Endothelial cell of umbilical vein (primary cell): ENCODE measurements at regions not wholly inside any gene's neighbourhood (a gene's known extent, or its start where the extent isn't known, plus 50 kb on each side); places are given as distances from the start of the nearest gene placed in this dataset.

Source experiments
- BruUV-seq: library from RNA; stranded (reverse); fragments of 400-500 nt; replicated peaks from 2 replicates; lab custom pipeline; 2021; lab: Mats Ljungman, UMichigan
- CTCF ChIA-PET: fragments of 300-600, 350-600 bp; sonication (Branson Sonifier 250); formaldehyde crosslinking; loops from one replicate; lab custom pipeline; 2021; ENCODE audit warnings: antibody characterized with exemption, inconsistent platforms; lab: Charles Lee
- POLR2A ChIA-PET: fragments of 300-600, 350-600 bp; sonication (Branson Sonifier 250); formaldehyde crosslinking; loops from one replicate; lab custom pipeline; 2021; ENCODE audit warnings: antibody characterized with exemption, inconsistent platforms; lab: Charles Lee
- DNase-seq: peaks from one replicate; pipeline ENCODE4 v3.0.0-alpha.2; 2011; ENCODE audit warnings: low read depth, low spot score
- FAIRE-seq: peaks from 2 replicates; lab custom pipeline; 2011; peaks lifted over from hg19 to GRCh38; lab: Jason Lieb, UNC
- H2AFZ ChIP-seq: 2 replicates; pipeline ENCODE4 v1.6.0; 2012; ENCODE audit warnings: low read depth, low read length, control low read depth, inconsistent platforms
- H3K27ac ChIP-seq: 2 replicates; pipeline ENCODE4 v1.5.1; 2011; ENCODE audit warnings: low read depth, mild to moderate bottlenecking, control low read depth, low read length, moderate library complexity; ENCODE audit not compliant: insufficient read depth
- H3K27me3 ChIP-seq, 2 experiments: 2 replicates each; pipeline versions ENCODE4 v1.6.0 to v1.6.1; 2011; ENCODE audit warnings: low read length in 2 of 2, mixed read lengths in 1 of 2; ENCODE audit not compliant: control insufficient read depth in 2 of 2, insufficient read depth in 2 of 2
- H3K36me3 ChIP-seq, 2 experiments: 2 replicates in 1 of 2; 3 replicates in 1 of 2; pipeline ENCODE4 v1.5.1; 2011; ENCODE audit warnings: low read length in 2 of 2, mild to moderate bottlenecking in 1 of 2, moderate library complexity in 1 of 2; ENCODE audit not compliant: control insufficient read depth in 2 of 2, insufficient read depth in 2 of 2; ENCODE audit errors: extremely low read depth in 1 of 2
- H3K4me1 ChIP-seq: 3 replicates; pipeline ENCODE4 v1.5.1; 2011; ENCODE audit warnings: mild to moderate bottlenecking, low read length; ENCODE audit not compliant: control insufficient read depth, insufficient read depth; ENCODE audit errors: extremely low read depth
- H3K4me2 ChIP-seq: 2 replicates; pipeline ENCODE4 v1.6.1; 2011; ENCODE audit warnings: low read length, control low read depth, mixed read lengths; ENCODE audit not compliant: insufficient read depth
- H3K4me3 ChIP-seq, 3 experiments: fragments of 200-600 bp in 1 of 3; sonication (generic), shearing (Covaris generic) in 1 of 3; replicated peaks in 1 of 3; 2 replicates each; pipeline ENCODE4 v1.5.1; 2011 to 2016; ENCODE audit warnings: control low read depth in 3 of 3, low read length in 3 of 3, mild to moderate bottlenecking in 2 of 3, inconsistent platforms in 1 of 3, low read depth in 1 of 3, moderate library complexity in 1 of 3; ENCODE audit not compliant: insufficient read depth in 1 of 3
- H3K79me2 ChIP-seq: 2 replicates; pipeline ENCODE4 v1.6.0; 2012; ENCODE audit warnings: low read length, inconsistent platforms; ENCODE audit not compliant: control insufficient read depth, insufficient read depth
- H3K9ac ChIP-seq: replicated peaks from 2 replicates; pipeline ENCODE3; 2011; ENCODE audit warnings: low read length, control low read depth; ENCODE audit not compliant: insufficient read depth; ENCODE audit errors: extremely low read depth
- H3K9me1 ChIP-seq: replicated peaks from 3 replicates; pipeline ENCODE4 v1.6.0; 2011; ENCODE audit warnings: mild to moderate bottlenecking, low read length; ENCODE audit not compliant: control insufficient read depth, insufficient read depth; ENCODE audit errors: extremely low read depth
- H3K9me3 ChIP-seq: replicated peaks from 2 replicates; pipeline ENCODE4 v1.5.1; 2012; ENCODE audit warnings: low read length, inconsistent platforms; ENCODE audit not compliant: control insufficient read depth, insufficient read depth
- H4K20me1 ChIP-seq: replicated peaks from 2 replicates; pipeline ENCODE3; 2011; ENCODE audit warnings: mild to moderate bottlenecking, low read length; ENCODE audit not compliant: control insufficient read depth, insufficient read depth; ENCODE audit errors: extremely low read depth
- CTCF ChIP-seq, 2 donors: IDR thresholded peaks; 1 replicate in 1 of 2; 2 replicates in 1 of 2; pipeline ENCODE4 v1.5.1; 2011; ENCODE audit warnings: low read length in 2 of 2, mild to moderate bottlenecking in 2 of 2, moderate library complexity in 2 of 2, control low read depth in 1 of 2, inconsistent platforms in 1 of 2, low read depth in 1 of 2; ENCODE audit not compliant: insufficient read depth in 1 of 2; ENCODE audit errors: extremely low read depth in 1 of 2
- EZH2 ChIP-seq: IDR thresholded peaks from 2 replicates; pipeline ENCODE4 v1.6.1; 2012; ENCODE audit warnings: borderline replicate concordance, low read depth, mild to moderate bottlenecking, moderate library complexity, low read length, inconsistent platforms; ENCODE audit not compliant: severe bottlenecking
- FOS ChIP-seq: IDR thresholded peaks from 2 replicates; pipeline ENCODE4 v1.6.1; 2011; ENCODE audit warnings: mild to moderate bottlenecking, low read length, moderate library complexity, borderline replicate concordance; ENCODE audit not compliant: insufficient read depth
- JUN ChIP-seq: IDR thresholded peaks from 2 replicates; pipeline ENCODE4 v1.6.1; 2011; ENCODE audit warnings: borderline replicate concordance, low read depth; ENCODE audit not compliant: insufficient read length, insufficient read depth
- MYC ChIP-seq: IDR thresholded peaks from one replicate; pipeline ENCODE4 v1.6.1; 2011; ENCODE audit warnings: mild to moderate bottlenecking, low read depth, low read length
- POLR2A ChIP-seq: IDR thresholded peaks from 2 replicates; pipeline ENCODE4 v1.6.1; 2012; ENCODE audit warnings: low read depth, mild to moderate bottlenecking, control low read depth, low read length
- POLR2AphosphoS5 ChIP-seq: IDR thresholded peaks from 2 replicates; pipeline ENCODE4 v1.6.1; 2012; ENCODE audit warnings: low read depth, mild to moderate bottlenecking, control low read depth, low read length, moderate library complexity; ENCODE audit not compliant: insufficient read depth
- dilution Hi-C: fragments of 300-500 bp; cut with MboI; formaldehyde crosslinking; loops from one replicate; pipeline ENCODE4 v1.15.0; 2019; ENCODE audit warnings: low sequenced_read_pairs; ENCODE audit not compliant: extremely low pct_ligation_motif_present
- intact Hi-C: fragments of 100-400 bp; cut with micrococcal nuclease; formaldehyde crosslinking; loops from one replicate; pipeline ENCODE4 v1.10.0; 2022

GRCh38 chr3:13143381-13144004, 70.3 kb upstream of the IQSEC1 start:
- Histone ChIP-seq H3K9me3 (no peaks in the 10 kb centered on the region), H3K36me3 (no peaks in the 10 kb centered on the region), H3K27me3 (no peaks in the 10 kb centered on the region), H4K20me1 (no peaks in the 10 kb centered on the region), H3K4me1 (no peaks in the 10 kb centered on the region), H3K4me2 (no peak overlapping the region), H3K9me1 (no peaks in the 10 kb centered on the region), H2AFZ (no peak overlapping the region), H3K4me3 (no peak overlapping the region), H3K79me2 (no peaks in the 10 kb centered on the region), H3K9ac (no peak overlapping the region), H3K27ac (no peak overlapping the region)
- FAIRE-seq (no peak), DNase-seq (no peak)
- TF ChIP-seq EZH2, result no peak
- TF ChIP-seq POLR2AphosphoS5, result no peak
- TF ChIP-seq MYC, result no peak
- no peak for TF ChIP-seq JUN
- no peak for TF ChIP-seq CTCF (IDR thresholded peaks at IDR 0.05; ENCODE audit: extremely low read depth in 1 of 2, insufficient read depth in 1 of 2, low read depth in 1 of 2, low read length in 2 of 2)
- TF ChIP-seq FOS, result no peak
- no peak for TF ChIP-seq POLR2A
- ChIA-PET POLR2A (no interaction called here), CTCF (no interaction called here)
- intact Hi-C loops, result no loop called here
- dilution Hi-C loops, result no loop called here
- BruUV-seq, result no TSS peak
